ENCODE measurements at regions not wholly inside any gene's neighbourhood (a gene's known extent, or its start where the extent isn't known, plus 50 kb on each side); places are given as distances from the start of the nearest gene placed in this dataset.

DNA sequence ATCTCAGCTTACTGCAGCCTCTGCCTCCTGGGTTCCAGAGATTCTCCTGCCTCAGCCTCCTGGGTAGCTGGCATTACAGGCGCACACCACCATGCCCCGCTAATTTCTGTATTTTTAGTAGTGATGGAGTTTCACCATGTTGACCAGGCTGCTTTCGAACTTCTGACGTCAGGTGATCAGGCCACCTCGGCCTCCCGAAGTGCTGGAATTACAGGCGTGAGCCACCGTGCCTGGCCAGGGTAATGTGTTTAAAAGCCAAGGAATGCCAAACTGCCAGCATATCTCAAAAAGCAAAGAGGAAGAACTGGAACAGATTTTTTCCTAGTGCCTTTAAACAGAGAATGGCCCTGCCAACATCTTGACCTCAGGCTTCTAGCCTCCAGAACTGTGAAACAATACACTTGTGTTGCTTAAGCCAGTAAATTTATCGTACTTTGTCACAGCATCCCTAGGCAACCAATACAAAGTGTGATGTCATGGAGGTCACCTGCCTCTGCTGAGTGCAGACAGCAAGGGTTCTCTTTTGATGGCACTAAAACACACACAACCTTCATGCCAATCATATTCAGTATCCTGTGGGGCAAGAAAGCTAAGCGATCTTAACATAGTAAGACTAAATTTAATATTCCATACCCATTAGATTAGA lies 858.3 kb upstream of the TMPRSS15 start:
- no peak overlapping the region for H3K27ac ChIP-seq
- H3K27me3 ChIP-seq, result no peaks in the 10 kb centered on the region
- no peaks in the 10 kb centered on the region for H3K9me3 ChIP-seq
- H3K4me3 ChIP-seq, result no peak overlapping the region
- TF ChIP-seq POLR2AphosphoS5 (IDR thresholded peaks at IDR 0.05) (no peak), POLR2A (IDR thresholded peaks at IDR 0.05) (no peak), EP300 (IDR thresholded peaks at IDR 0.05) (no peak)
- TF ChIP-seq, protein P1, sequence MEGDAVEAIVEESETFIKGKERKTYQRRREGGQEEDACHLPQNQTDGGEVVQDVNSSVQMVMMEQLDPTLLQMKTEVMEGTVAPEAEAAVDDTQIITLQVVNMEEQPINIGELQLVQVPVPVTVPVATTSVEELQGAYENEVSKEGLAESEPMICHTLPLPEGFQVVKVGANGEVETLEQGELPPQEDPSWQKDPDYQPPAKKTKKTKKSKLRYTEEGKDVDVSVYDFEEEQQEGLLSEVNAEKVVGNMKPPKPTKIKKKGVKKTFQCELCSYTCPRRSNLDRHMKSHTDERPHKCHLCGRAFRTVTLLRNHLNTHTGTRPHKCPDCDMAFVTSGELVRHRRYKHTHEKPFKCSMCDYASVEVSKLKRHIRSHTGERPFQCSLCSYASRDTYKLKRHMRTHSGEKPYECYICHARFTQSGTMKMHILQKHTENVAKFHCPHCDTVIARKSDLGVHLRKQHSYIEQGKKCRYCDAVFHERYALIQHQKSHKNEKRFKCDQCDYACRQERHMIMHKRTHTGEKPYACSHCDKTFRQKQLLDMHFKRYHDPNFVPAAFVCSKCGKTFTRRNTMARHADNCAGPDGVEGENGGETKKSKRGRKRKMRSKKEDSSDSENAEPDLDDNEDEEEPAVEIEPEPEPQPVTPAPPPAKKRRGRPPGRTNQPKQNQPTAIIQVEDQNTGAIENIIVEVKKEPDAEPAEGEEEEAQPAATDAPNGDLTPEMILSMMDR (IDR thresholded peaks at IDR 0.05), result no peak
- WGBS, 2 donors (ENCODE audit: low coverage in 1 of 2), result 69 to 78% methylated on average over 2 to 9 of the region's 10 CpGs
- H3K36me3 ChIP-seq, result no peaks in the 10 kb centered on the region
- no peak for ATAC-seq
- no peaks in the 10 kb centered on the region for H3K4me1 ChIP-seq

DNA sequence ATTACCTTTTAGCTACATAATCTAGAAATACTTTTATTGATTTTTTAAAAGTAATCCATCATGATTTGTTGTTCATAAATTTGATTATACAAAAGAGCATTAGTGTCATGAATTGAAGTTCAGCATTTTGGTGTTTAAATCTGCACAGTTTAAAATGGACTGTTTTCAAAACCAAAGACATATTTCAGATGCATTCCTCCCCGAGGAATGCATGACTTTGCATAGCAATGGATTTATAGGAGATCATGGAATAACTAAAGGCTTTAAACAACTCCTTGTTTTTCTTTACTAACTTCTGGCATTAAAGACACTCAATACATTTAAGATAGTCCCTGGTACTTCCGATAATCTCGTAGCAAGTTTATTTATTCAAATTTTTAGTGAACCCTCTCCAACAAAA lies 863.1 kb upstream of the TMPRSS15 start:
- TF ChIP-seq POLR2AphosphoS5 (IDR thresholded peaks at IDR 0.05) (no peak), POLR2A (IDR thresholded peaks at IDR 0.05) (no peak), EP300 (IDR thresholded peaks at IDR 0.05) (no peak)
- TF ChIP-seq, protein P1 (IDR thresholded peaks at IDR 0.05), result no peak
- Histone ChIP-seq H3K27ac (no peak overlapping the region), H3K4me3 (no peak overlapping the region), H3K9me3 (no peaks in the 10 kb centered on the region), H3K36me3 (no peaks in the 10 kb centered on the region), H3K4me1 (no peaks in the 10 kb centered on the region), H3K27me3 (no peaks in the 10 kb centered on the region)
- no peak for ATAC-seq
- 66 to 72% methylated on average over 3 of the region's 3 CpGs for WGBS, 2 donors (ENCODE audit: low coverage in 1 of 2)

DNA sequence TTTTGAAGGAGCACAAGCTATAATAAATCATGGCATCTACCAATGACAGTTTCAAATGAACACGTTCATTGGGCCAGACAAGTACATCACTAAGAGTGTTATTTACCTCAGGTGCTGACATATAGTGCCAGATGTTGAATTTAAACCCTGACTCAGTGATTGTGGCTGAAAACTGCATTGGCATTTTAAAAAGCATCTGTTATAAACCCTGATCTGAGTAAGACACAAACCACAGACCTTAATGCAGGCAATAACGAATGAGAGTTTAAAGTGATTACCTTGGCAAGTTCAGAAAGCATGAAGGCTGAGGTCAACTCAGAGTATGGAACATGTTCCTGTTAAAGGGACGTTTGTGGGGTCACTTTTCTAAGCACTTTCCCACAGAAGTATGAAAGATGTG lies 865.1 kb upstream of the TMPRSS15 start:
- 19 to 27% methylated on average over 3 of the region's 3 CpGs for WGBS, 2 donors (ENCODE audit: low coverage in 1 of 2)
- no peaks in the 10 kb centered on the region for H3K9me3 ChIP-seq
- TF ChIP-seq, protein P1 (IDR thresholded peaks at IDR 0.05), result no peak
- TF ChIP-seq POLR2AphosphoS5 (IDR thresholded peaks at IDR 0.05), result no peak
- no peak for TF ChIP-seq POLR2A (IDR thresholded peaks at IDR 0.05)
- no peak for TF ChIP-seq EP300 (IDR thresholded peaks at IDR 0.05)

DNA sequence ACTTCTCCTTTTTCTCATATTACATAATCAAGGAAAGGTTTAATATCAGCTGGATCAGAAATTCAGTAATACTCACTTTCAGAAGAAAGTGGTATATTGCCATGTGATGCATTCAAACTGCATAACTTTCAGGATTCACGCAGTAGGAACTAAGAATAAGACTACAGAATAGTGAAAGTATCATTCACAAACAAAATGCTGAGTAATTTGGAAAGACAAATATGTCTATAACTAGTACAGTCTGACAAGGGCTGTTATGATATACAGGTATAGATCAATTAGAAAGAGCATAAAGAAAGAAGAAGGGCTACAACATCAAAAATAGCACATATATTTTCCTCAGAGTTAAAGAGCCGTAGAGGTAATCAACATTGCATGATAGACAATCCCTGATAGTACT lies 871.5 kb upstream of the TMPRSS15 start:
- Histone ChIP-seq H3K27ac (no peak overlapping the region), H3K9me3 (no peaks in the 10 kb centered on the region), H3K27me3 (no peaks in the 10 kb centered on the region), H3K4me3 (no peak overlapping the region), H3K36me3 (no peaks in the 10 kb centered on the region), H3K4me1 (no peaks in the 10 kb centered on the region)
- no peak for TF ChIP-seq POLR2A (IDR thresholded peaks at IDR 0.05)
- ATAC-seq, result no peak
- 90 to 95% methylated on average over 2 of the region's 2 CpGs for WGBS, 2 donors (ENCODE audit: low coverage in 1 of 2)

More for the DNA sequence above, 865.1 kb upstream of the TMPRSS15 start:
- Histone ChIP-seq H3K27ac (no peak overlapping the region), H3K4me3 (no peak overlapping the region), H3K4me1 (no peaks in the 10 kb centered on the region), H3K36me3 (no peaks in the 10 kb centered on the region), H3K27me3 (no peaks in the 10 kb centered on the region)
- no peak for ATAC-seq

DNA sequence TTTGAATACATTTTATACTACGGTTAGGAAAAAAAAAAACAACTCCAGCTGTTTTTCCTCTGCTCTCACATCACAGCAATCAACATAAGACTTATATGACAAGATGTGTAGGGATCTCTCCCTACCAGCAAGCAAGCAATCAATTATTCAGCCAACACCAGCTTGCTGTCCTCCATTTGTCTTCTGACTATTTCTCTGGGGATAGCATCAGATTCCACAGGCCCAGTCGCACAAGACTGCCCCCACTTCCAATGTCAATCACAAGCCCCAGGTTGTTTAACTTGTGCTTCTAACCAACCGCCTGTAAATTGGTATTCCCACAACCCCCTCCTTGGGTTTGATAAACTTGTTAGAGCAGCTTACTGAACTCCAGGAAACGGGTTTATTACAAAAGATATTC lies 873.1 kb upstream of the TMPRSS15 start:
- Histone ChIP-seq H3K27ac (no peak overlapping the region), H3K27me3 (no peaks in the 10 kb centered on the region), H3K9me3 (no peaks in the 10 kb centered on the region), H3K36me3 (no peaks in the 10 kb centered on the region), H3K4me1 (no peaks in the 10 kb centered on the region), H3K4me3 (no peak overlapping the region)
- no peak for ATAC-seq
- WGBS, 2 donors (ENCODE audit: low coverage in 1 of 2), result 16 to 55% methylated on average over 2 to 4 of the region's 4 CpGs
- no peak for TF ChIP-seq POLR2A (IDR thresholded peaks at IDR 0.05)
- no peak for TF ChIP-seq POLR2AphosphoS5 (IDR thresholded peaks at IDR 0.05)
- TF ChIP-seq, protein P1 (IDR thresholded peaks at IDR 0.05), result no peak
- no peak for TF ChIP-seq EP300 (IDR thresholded peaks at IDR 0.05)

All from gastroesophageal sphincter (tissue), 4 donors.